OCI-LY1 (cell line): ENCODE measurements at regions not wholly inside any gene's neighbourhood (a gene's known extent, or its start where the extent isn't known, plus 50 kb on each side); places are given as distances from the start of the nearest gene placed in this dataset.

Source experiments
- H2AFZ ChIP-seq: fragments of 200-600 bp; sonication (generic), shearing (Covaris generic); 2 replicates; pipeline ENCODE4 v1.6.0; 2014; ENCODE audit warnings: antibody characterized with exemption, mild to moderate bottlenecking, low read length
- H3F3A ChIP-seq: fragments of 200-600 bp; sonication (generic), shearing (Covaris generic); 2 replicates; pipeline ENCODE4 v1.6.0; 2014; ENCODE audit warnings: mild to moderate bottlenecking, antibody characterized with exemption, low read length, moderate library complexity; ENCODE audit not compliant: insufficient read depth
- H3K27ac ChIP-seq: fragments of 200-600 bp; sonication (generic); 2 replicates; pipeline ENCODE4 v1.5.1; 2014; ENCODE audit warnings: low read length, mixed run types, mild to moderate bottlenecking, low read depth; ENCODE audit not compliant: poor library complexity, severe bottlenecking
- H3K27me3 ChIP-seq: fragments of 200-600 bp; sonication (generic); 2 replicates; pipeline ENCODE4 v1.6.0; 2014; ENCODE audit warnings: antibody characterized with exemption, mild to moderate bottlenecking, low read length, moderate library complexity; ENCODE audit not compliant: insufficient read depth
- H3K36me3 ChIP-seq: fragments of 200-600 bp; sonication (generic); 2 replicates; pipeline ENCODE4 v1.6.1; 2014; ENCODE audit warnings: mild to moderate bottlenecking, antibody characterized with exemption, low read length, moderate library complexity, mixed read lengths; ENCODE audit not compliant: insufficient read depth
- H3K4me1 ChIP-seq: fragments of 200-600 bp; sonication (generic); 2 replicates; pipeline ENCODE4 v1.5.1; 2014; ENCODE audit warnings: mild to moderate bottlenecking, low read length, moderate library complexity; ENCODE audit not compliant: insufficient read depth, severe bottlenecking
- H3K4me2 ChIP-seq: fragments of 200-600 bp; sonication (generic), shearing (Covaris generic); 2 replicates; pipeline ENCODE4 v1.6.1; 2014; ENCODE audit warnings: low read length
- H3K4me3 ChIP-seq: fragments of 200-600 bp; sonication (generic); 2 replicates; pipeline ENCODE4 v1.5.1; 2014; ENCODE audit warnings: low read length, low read depth, mild to moderate bottlenecking, mixed read lengths; ENCODE audit not compliant: poor library complexity, severe bottlenecking
- H3K79me2 ChIP-seq: fragments of 200-600 bp; shearing (Covaris generic); 2 replicates; pipeline ENCODE4 v1.6.1; 2016; ENCODE audit warnings: mixed run types, low read length, mixed read lengths; ENCODE audit not compliant: insufficient read depth
- H3K9ac ChIP-seq: fragments of 200-600 bp; sonication (generic), shearing (Covaris generic); 2 replicates; pipeline ENCODE4 v1.6.1; 2014; ENCODE audit warnings: mild to moderate bottlenecking, low read length, mixed read lengths
- H3K9me2 ChIP-seq: fragments of 200-600 bp; sonication (generic), shearing (Covaris generic); 2 replicates; pipeline ENCODE4 v1.6.1; 2014; ENCODE audit warnings: low read depth, mild to moderate bottlenecking, low read length, mixed read lengths
- H3K9me3 ChIP-seq: fragments of 200-600 bp; shearing (Covaris generic); 2 replicates; pipeline ENCODE4 v1.6.1; 2014; ENCODE audit warnings: low read length, mixed read lengths
- H4K20me1 ChIP-seq: fragments of 200-600 bp; sonication (generic), shearing (Covaris generic); 2 replicates; pipeline ENCODE4 v1.6.0; 2016; ENCODE audit warnings: mild to moderate bottlenecking, low read length; ENCODE audit not compliant: insufficient read depth
- CTCF ChIP-seq: fragments of 200-600 bp; sonication (generic), shearing (Covaris generic); IDR thresholded peaks from 2 replicates; pipeline ENCODE4 v1.5.1; 2017; ENCODE audit warnings: mild to moderate bottlenecking, antibody characterized with exemption, low read length, moderate library complexity, mixed read lengths
- EZH2 ChIP-seq: fragments of 200-600 bp; sonication (generic), shearing (Covaris generic); IDR thresholded peaks from 2 replicates; pipeline ENCODE4 v1.8.0; 2017; ENCODE audit warnings: borderline replicate concordance, mixed run types, mild to moderate bottlenecking, antibody characterized with exemption, low read length, moderate library complexity, mixed read lengths

- Histone ChIP-seq H3K9me2 (no peaks in the 10 kb centered on the region), H3K4me3 (no peak overlapping the region), H2AFZ (no peak overlapping the region), H3K27me3 (no peaks in the 10 kb centered on the region), H3K9ac (no peak overlapping the region), H3F3A (no peaks in the 10 kb centered on the region), H3K9me3 (no peaks in the 10 kb centered on the region; the same call in 1 of the 2 replicates), H3K4me2 (no peak overlapping the region), H3K36me3 (no peaks in the 10 kb centered on the region), H3K27ac (no peak overlapping the region), H3K4me1 (peaks cover 3% of the 10 kb centered on the region), H3K79me2 (no peaks in the 10 kb centered on the region), H4K20me1 (no peaks in the 10 kb centered on the region)
- no peak for TF ChIP-seq CTCF
- TF ChIP-seq EZH2: no peak
Measured at GRCh38 chr4:148857239-148857972, 415.2 kb upstream of the NR3C2 start.

- H3K4me3 ChIP-seq: no peak overlapping the region
- TF ChIP-seq EZH2 (no peak), CTCF (no peak)
Measured at GRCh38 chr4:148854203-148854602, 412.0 kb upstream of the NR3C2 start.

GRCh38 chr4:148852092-148852699 lies 410.0 kb upstream of the NR3C2 start:
- Histone ChIP-seq H3K4me1 (peaks cover 3% of the 10 kb centered on the region), H3K79me2 (no peaks in the 10 kb centered on the region), H3K4me2 (no peak overlapping the region), H3K9me3 (no peaks in the 10 kb centered on the region; the same call in 1 of the 2 replicates), H3F3A (no peaks in the 10 kb centered on the region), H4K20me1 (no peaks in the 10 kb centered on the region), H3K27me3 (no peaks in the 10 kb centered on the region), H3K4me3 (no peak overlapping the region), H3K36me3 (no peaks in the 10 kb centered on the region), H2AFZ (no peak overlapping the region), H3K9ac (no peak overlapping the region), H3K9me2 (no peaks in the 10 kb centered on the region), H3K27ac (no peak overlapping the region)
- TF ChIP-seq EZH2: no peak
- TF ChIP-seq CTCF: no peak

More at GRCh38 chr4:148854203-148854602, 412.0 kb upstream of the NR3C2 start:
- no peak overlapping the region for H3K9ac ChIP-seq
- H3K27ac ChIP-seq: no peak overlapping the region
- no peaks in the 10 kb centered on the region; the same call in 1 of the 2 replicates for H3K9me3 ChIP-seq
- no peak overlapping the region for H3K4me2 ChIP-seq
- no peaks in the 10 kb centered on the region for H3K9me2 ChIP-seq
- peaks cover 3% of the 10 kb centered on the region for H3K4me1 ChIP-seq
- H3K27me3 ChIP-seq: no peaks in the 10 kb centered on the region
- no peaks in the 10 kb centered on the region for H3F3A ChIP-seq
- H4K20me1 ChIP-seq: no peaks in the 10 kb centered on the region
- no peaks in the 10 kb centered on the region for H3K36me3 ChIP-seq
- H3K79me2 ChIP-seq: no peaks in the 10 kb centered on the region
- H2AFZ ChIP-seq: no peak overlapping the region
